Gastrocnemius medialis (tissue), 4 donors: ENCODE measurements at regions not wholly inside any gene's neighbourhood (a gene's known extent, or its start where the extent isn't known, plus 50 kb on each side); places are given as distances from the start of the nearest gene placed in this dataset.

Source experiments
- CTCF ChIP-seq, 5 experiments: fragments of 450-650 bp in 3 of 5; fragments of 200-600 bp in 2 of 5; sonication (generic) in 2 of 5; IDR thresholded peaks in 4 of 5; conservative IDR thresholded peaks in 1 of 5; 1 replicate in 4 of 5; 2 replicates in 1 of 5; pipeline ENCODE4 v1.5.1; 2016 to 2019; ENCODE audit warnings: antibody characterized with exemption in 5 of 5, mild to moderate bottlenecking in 3 of 5, moderate library complexity in 3 of 5
- POLR2A ChIP-seq, 2 donors: fragments of 450-650 bp; IDR thresholded peaks; one replicate each; pipeline ENCODE4 v1.6.1; 2017; ENCODE audit warnings: antibody characterized with exemption in 2 of 2, mild to moderate bottlenecking in 2 of 2, moderate library complexity in 2 of 2

- TF ChIP-seq CTCF (IDR thresholded peaks at IDR 0.05 in 4 of 5, conservative IDR thresholded peaks at IDR 0.05 in 1 of 5): no peak
- no peak for TF ChIP-seq POLR2A (IDR thresholded peaks at IDR 0.05)
These were observed 107.4 kb upstream of the ZBTB40 start for GRCh38 chr1:22344329-22344630.
